NOMO-1 (cell line): ENCODE measurements at regions not wholly inside any gene's neighbourhood (a gene's known extent, or its start where the extent isn't known, plus 50 kb on each side); places are given as distances from the start of the nearest gene placed in this dataset.

Experiments
- DNase-seq, 2 experiments: peaks; one replicate each; lab custom pipeline; 2025; ENCODE audit not compliant: unreplicated experiment in 2 of 2; lab: John Stamatoyannopoulos, UW

GRCh38 chr6:111984516-111985201, 69.2 kb upstream of the CCN6 start:
- DNase-seq, result no peak

- DNase-seq, result no peak
These were observed 68.6 kb upstream of the CCN6 start for GRCh38 chr6:111985202-111985731.

GRCh38 chr6:111986651-111987050, 67.3 kb upstream of the CCN6 start:
- DNase-seq, result no peak

GRCh38 chr6:111987295-111987694, 66.6 kb upstream of the CCN6 start:
- DNase-seq, result no peak

GRCh38 chr6:111988926-111989325, 65.0 kb upstream of the CCN6 start:
- DNase-seq, result no peak

GRCh38 chr6:111989743-111990142, 64.2 kb upstream of the CCN6 start:
- no peak for DNase-seq

- no peak for DNase-seq
These were observed 63.7 kb upstream of the CCN6 start for GRCh38 chr6:111990214-111990613.

- no peak for DNase-seq
These were observed 61.1 kb upstream of the CCN6 start for GRCh38 chr6:111992851-111993250.

GRCh38 chr6:111993342-111993741, 60.6 kb upstream of the CCN6 start:
- no peak for DNase-seq

- DNase-seq, result no peak
These were observed 59.1 kb upstream of the CCN6 start for GRCh38 chr6:111994791-111995190.

- DNase-seq, result no peak
These were observed 58.5 kb upstream of the CCN6 start for GRCh38 chr6:111995404-111995803.

GRCh38 chr6:111996144-111996865, 57.6 kb upstream of the CCN6 start:
- no peak for DNase-seq

- DNase-seq, result peak; percentile 51 to 73
These were observed 56.6 kb upstream of the CCN6 start for GRCh38 chr6:111997078-111997852.

- DNase-seq, result no peak
These were observed 56.1 kb upstream of the CCN6 start for GRCh38 chr6:111997853-111998208.

- no peak for DNase-seq
These were observed 51.6 kb upstream of the CCN6 start for GRCh38 chr6:112002307-112002706.
